ENCODE measurements at regions not wholly inside any gene's neighbourhood (a gene's known extent, or its start where the extent isn't known, plus 50 kb on each side); places are given as distances from the start of the nearest gene placed in this dataset.

DNA sequence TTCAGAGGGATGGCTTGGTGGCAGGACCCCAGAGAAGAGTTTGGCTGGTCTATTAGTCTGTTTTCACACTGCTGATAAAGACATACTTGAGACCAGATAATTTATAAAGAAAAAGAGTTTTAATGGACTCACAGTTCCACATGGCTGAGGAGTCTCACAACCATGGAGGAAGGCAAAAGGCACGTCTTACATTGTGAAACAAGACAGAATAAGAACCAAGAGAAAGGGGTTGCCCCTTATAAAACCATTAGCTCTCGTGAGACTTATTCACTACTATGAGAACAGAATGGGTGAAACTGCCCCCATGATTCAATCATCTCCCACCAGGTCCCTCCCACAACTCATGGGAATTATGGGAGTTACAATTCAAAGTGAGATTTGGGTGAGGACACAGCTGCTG, 78.5 kb upstream of the SSTR1 start:
- ChIA-PET POLR2A (no interaction called here), CTCF (no interaction called here)
- no peak overlapping the region for H3K27ac Mint-ChIP-seq
- no peaks in the 10 kb centered on the region for H3K9me3 Mint-ChIP-seq
- H3K4me3 Mint-ChIP-seq, result no peak overlapping the region
- H3K27me3 Mint-ChIP-seq, result no peaks in the 10 kb centered on the region
- TF ChIP-seq, protein P1, sequence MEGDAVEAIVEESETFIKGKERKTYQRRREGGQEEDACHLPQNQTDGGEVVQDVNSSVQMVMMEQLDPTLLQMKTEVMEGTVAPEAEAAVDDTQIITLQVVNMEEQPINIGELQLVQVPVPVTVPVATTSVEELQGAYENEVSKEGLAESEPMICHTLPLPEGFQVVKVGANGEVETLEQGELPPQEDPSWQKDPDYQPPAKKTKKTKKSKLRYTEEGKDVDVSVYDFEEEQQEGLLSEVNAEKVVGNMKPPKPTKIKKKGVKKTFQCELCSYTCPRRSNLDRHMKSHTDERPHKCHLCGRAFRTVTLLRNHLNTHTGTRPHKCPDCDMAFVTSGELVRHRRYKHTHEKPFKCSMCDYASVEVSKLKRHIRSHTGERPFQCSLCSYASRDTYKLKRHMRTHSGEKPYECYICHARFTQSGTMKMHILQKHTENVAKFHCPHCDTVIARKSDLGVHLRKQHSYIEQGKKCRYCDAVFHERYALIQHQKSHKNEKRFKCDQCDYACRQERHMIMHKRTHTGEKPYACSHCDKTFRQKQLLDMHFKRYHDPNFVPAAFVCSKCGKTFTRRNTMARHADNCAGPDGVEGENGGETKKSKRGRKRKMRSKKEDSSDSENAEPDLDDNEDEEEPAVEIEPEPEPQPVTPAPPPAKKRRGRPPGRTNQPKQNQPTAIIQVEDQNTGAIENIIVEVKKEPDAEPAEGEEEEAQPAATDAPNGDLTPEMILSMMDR (IDR thresholded peaks at IDR 0.05), result no peak
- no peaks in the 10 kb centered on the region for H3K36me3 Mint-ChIP-seq (ENCODE audit: low read depth)
- intact Hi-C loops (cut with micrococcal nuclease), result no loop called here
- ATAC-seq (ENCODE audit: low read depth), result no peak
- H3K4me1 Mint-ChIP-seq, result no peaks in the 10 kb centered on the region
- DNase-seq, result no peak

DNA sequence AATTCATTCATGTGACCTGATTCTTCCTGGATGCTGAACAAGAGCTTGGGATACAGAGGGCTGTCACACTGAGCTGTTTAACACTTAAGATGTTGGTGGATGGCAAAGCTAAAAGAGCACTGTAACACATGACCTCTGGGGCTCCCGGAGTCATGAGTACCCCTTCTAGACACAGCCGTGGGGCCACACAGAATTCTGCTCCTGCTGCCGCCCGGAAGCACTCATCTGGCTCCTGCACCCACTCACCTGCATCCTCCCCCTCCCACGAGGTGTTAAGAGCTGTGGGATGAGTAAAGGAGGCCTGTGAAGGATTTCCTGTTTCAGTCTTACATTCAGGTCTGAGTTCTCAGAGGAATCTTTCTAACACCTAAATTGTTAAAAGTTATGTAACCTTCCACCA, 78.0 kb upstream of the SSTR1 start:
- intact Hi-C loops (cut with micrococcal nuclease), result no loop called here
- Mint-ChIP-seq H3K4me3 (no peak overlapping the region), H3K9me3 (no peaks in the 10 kb centered on the region), H3K27ac (no peak overlapping the region), H3K36me3 (ENCODE audit: low read depth) (no peaks in the 10 kb centered on the region), H3K27me3 (no peaks in the 10 kb centered on the region), H3K4me1 (no peaks in the 10 kb centered on the region)
- ChIA-PET CTCF (no interaction called here), POLR2A (no interaction called here)
- TF ChIP-seq, protein P1 (IDR thresholded peaks at IDR 0.05), result no peak
- no peak for ATAC-seq (ENCODE audit: low read depth)
- no peak for DNase-seq

DNA sequence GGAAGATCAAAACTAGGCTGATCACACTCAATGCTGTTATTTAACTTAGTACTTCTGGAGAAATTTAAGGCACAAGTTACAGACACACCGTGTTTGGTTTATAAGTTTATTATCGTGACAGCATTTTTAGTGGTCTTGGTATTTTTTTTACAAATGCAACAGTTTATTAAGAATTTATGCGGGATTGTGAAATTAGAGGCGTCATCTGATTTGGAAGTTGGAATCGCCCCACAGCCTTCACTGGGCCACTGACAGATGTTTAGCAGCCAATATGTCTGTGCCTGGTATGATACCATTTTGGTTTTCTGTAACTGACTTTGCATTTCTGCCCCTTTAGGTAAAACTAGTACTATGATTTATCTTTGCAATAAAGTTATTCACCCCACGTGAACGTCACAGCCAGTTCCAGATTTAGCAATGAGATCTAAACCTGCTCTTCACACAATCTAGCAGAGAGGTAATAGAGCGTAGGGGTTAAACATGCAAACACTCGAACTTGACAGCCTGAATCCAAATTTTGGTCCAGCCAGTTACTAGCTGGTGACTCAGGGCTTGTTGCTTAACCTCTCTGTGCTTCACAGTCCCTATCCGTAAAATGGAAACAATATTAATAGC, 73.2 kb upstream of the SSTR1 start:
- no peaks in the 10 kb centered on the region for H3K36me3 Mint-ChIP-seq (ENCODE audit: low read depth)
- no peaks in the 10 kb centered on the region for H3K27me3 Mint-ChIP-seq
- intact Hi-C loops (cut with micrococcal nuclease), result no loop called here
- ChIA-PET POLR2A (no interaction called here), CTCF (no interaction called here)
- H3K9me3 Mint-ChIP-seq, result no peaks in the 10 kb centered on the region
- no peak overlapping the region for H3K4me3 Mint-ChIP-seq
- H3K4me1 Mint-ChIP-seq, result no peaks in the 10 kb centered on the region
- TF ChIP-seq, protein P1 (IDR thresholded peaks at IDR 0.05), result no peak
- no peak overlapping the region for H3K27ac Mint-ChIP-seq
- ATAC-seq (ENCODE audit: low read depth) (no peak), DNase-seq (no peak)

DNA sequence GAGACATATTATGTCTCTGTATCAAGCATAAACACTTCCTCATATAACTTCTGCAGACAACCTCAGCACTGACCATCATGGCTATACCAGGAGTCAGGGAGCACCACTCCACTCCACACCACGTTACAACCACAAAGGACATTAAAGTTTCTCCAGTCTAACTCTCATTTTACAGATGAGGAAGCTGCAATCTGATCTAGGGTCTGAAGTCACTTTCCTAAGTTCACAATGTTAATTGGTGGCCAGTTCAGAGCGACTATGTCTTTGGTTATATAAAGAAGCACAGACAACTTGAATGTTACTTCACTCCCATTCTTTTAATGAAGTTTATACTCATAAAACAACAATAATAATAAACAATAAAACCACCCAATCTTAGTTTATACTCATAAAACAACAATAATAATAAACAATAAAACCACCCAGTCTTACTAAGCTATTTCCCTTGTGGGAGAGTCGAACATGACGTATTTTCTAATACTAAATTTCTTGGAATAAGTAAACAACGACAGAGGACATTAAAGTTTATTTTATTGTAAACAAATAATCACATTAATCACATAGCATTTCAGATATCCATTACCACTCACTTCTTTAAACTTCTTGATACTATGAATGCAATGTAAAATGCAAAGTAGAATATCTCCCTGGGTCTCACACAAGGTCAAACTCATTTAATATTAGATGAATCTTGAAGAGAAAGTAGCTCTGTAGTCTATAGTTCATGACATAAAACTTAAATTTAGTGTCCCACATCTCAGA, 72.4 kb upstream of the SSTR1 start:
- no peak for DNase-seq
- Mint-ChIP-seq H3K9me3 (no peaks in the 10 kb centered on the region), H3K27ac (no peak overlapping the region), H3K4me1 (no peaks in the 10 kb centered on the region), H3K27me3 (no peaks in the 10 kb centered on the region), H3K4me3 (no peak overlapping the region), H3K36me3 (ENCODE audit: low read depth) (no peaks in the 10 kb centered on the region)
- intact Hi-C loops (cut with micrococcal nuclease), result no loop called here
- no peak for ATAC-seq (ENCODE audit: low read depth)
- TF ChIP-seq, protein P1 (IDR thresholded peaks at IDR 0.05), result no peak
- ChIA-PET CTCF (no interaction called here), POLR2A (no interaction called here)

DNA sequence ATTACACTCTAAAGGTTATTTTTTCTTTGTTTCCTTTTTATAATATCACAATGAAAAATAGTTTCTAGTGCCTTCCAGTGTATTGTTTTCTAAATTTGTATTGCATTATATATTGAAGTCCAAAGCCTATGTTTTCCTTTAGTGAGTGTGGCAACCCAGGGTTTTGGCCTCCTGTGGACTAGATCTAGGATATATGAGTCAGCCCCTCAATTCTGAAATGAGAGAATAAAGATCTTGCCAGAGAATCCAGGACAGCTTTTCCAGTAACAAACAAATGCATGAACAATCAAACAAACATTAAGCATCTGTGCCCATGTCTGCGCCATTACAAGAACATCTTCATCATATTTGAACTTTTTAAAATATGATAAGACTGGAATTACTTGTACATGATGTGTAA, 70.7 kb upstream of the SSTR1 start:
- Mint-ChIP-seq H3K4me3 (no peak overlapping the region), H3K36me3 (ENCODE audit: low read depth) (no peaks in the 10 kb centered on the region), H3K27ac (no peak overlapping the region), H3K27me3 (no peaks in the 10 kb centered on the region), H3K4me1 (no peaks in the 10 kb centered on the region), H3K9me3 (no peaks in the 10 kb centered on the region)
- ATAC-seq (ENCODE audit: low read depth), result no peak
- CTCF ChIA-PET, result no interaction called here
- POLR2A ChIA-PET, result no interaction called here
- DNase-seq, result no peak
- TF ChIP-seq, protein P1 (IDR thresholded peaks at IDR 0.05), result no peak
- intact Hi-C loops (cut with micrococcal nuclease), result no loop called here
